Mesenteric fat pad (tissue), 1 donor: ENCODE measurements at regions not wholly inside any gene's neighbourhood (a gene's known extent, or its start where the extent isn't known, plus 50 kb on each side); places are given as distances from the start of the nearest gene placed in this dataset.

Experiments used
- DNase-seq: peaks from one replicate; pipeline ENCODE4 v3.0.0-alpha.2; 2020; ENCODE audit warnings: low spot score
- donor health status: DM: yes; HTN: yes; CAD: no.

- DNase-seq = no peak
These were observed 368.3 kb upstream of the OLFM3 start for GRCh38 chr1:102365071-102365470.

DNA sequence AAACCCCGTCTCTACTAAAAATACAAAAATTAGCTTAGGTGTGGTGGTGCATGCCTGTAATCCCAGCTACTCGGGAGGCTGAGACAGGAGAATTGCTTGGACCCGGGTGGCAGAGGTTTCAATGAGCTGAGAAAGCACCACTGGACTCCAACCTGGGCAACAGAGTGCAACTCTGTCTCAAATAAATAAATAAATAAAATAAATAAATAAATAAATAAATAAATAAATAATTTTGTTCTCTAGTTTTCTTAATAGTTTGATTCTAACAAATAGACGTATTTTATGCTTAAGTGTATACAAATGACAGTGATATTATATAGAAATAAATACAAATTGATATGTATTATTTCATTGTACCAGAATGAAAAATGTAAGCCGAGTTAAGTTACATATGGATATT is 339.9 kb upstream of the OLFM3 start:
- no peak for DNase-seq

GRCh38 chr1:102318104-102318806 is 321.5 kb upstream of the OLFM3 start:
- DNase-seq = no peak

- no peak for DNase-seq
These were observed 318.4 kb upstream of the OLFM3 start for GRCh38 chr1:102315096-102315495.

DNA sequence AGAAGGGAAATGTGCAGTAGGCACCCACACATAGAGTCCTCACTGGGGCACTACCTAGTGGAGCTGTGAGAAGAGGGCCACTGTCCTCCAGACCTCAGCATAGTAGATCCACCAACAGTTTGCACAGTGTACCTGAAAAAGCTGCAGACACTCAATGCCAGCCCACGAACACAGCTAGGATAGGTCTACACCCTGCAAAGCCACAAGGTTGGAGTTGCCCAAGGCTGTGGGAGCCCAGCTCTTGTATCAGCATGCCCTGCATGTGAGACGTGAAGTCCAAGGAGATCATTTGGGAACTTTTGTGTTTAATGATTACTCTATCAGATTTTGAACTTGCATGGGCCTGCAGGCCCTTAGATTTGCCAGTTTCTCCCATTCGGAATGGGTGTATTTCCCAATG is 299.4 kb upstream of the OLFM3 start:
- no peak for DNase-seq

GRCh38 chr1:102282955-102283354 is 286.2 kb upstream of the OLFM3 start:
- no peak for DNase-seq

- DNase-seq = no peak
These were observed 266.3 kb upstream of the OLFM3 start for GRCh38 chr1:102262994-102263393.

GRCh38 chr1:102252731-102253505 is 256.2 kb upstream of the OLFM3 start:
- DNase-seq = no peak

DNA sequence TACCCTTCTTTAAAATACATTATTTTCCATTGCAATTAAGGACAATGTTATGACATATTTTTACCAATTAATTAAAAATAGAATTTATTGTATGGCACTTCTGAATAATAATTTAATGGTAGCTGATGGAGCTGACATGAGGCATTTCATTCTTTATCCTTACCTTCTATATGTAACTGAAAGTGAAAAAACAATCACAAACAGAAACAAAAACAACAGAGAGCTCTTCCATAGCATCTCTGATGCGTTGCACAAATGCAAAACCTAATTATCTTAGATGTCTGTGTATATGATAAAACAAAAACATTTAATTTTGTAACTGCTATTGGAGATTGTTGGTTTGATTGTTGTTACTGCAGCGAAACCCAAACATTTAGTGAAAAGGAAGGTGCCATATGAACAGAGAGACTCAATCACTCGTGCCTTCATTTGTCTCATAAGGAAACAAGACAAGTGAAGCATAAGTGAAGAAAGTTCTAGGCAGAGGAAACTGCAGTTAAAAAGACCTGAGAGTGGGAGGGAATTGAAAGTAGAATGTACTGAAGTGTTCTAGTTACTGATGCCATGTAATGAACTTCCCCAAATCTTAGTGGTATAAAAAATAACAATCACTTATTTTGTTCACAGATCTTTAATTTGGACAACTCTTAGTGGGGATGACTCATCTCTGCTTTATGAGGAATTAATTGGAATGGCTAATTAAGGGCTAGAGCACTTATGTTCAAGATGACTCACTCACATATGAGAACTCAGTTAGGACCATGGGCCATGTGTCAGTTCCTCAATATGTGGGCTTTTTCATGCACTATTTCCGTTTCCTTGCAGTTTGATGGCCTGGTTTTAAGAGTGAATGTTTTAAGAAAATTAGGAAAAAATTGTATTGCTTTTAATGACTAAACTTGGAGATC is 245.0 kb upstream of the OLFM3 start:
- no peak for DNase-seq

DNA sequence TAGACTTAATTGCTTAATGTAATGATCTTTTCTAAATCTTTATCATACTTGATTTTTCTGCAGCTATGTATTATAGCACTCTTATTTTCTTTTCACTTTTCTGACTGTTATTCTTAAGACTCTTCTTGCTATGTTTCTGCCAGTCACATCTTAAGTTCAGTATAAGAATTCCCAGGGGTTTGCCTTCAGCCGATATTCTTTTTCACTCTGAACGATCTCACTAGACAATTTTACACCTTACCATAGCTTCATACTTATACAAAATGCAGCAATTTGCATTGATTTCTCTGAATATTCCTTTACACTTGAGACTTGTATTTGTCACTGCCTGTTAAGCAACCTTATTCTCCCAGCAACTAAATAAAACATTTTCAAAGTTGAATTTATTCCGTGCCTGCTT is 242.5 kb upstream of the OLFM3 start:
- DNase-seq = no peak

DNA sequence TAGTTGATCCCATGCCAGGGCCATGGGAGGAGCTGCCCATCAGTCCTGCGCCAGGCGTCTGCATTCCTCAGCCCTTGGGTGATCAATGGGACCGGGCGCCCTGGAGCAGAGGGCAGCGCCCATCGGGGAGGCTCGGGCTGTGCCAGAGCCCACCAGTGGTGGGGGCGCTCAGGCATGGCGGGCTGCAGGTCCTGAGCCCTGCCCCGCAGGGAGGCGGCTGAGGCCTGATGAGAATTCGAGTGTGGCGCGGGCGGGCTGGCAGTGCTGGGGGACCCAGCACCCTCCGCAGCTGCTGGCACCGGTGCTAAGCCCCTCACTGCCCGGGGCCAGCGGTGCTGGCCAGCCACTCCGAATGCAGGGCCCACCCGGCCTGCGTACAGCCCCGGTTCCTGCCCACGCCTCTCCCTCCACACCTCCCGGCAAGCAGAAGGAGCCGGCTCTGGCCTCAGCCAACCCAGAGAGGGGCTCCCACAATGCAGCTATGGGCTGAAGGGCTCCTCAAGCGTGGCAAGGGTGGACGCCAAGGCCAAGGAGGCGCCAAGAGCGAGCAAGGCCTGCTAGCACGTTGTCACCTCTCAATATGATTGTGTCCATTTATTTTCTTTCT is 238.1 kb upstream of the OLFM3 start:
- peak; percentile 73 for DNase-seq

- DNase-seq = no peak
These were observed 222.7 kb upstream of the OLFM3 start for GRCh38 chr1:102219463-102219862.

DNA sequence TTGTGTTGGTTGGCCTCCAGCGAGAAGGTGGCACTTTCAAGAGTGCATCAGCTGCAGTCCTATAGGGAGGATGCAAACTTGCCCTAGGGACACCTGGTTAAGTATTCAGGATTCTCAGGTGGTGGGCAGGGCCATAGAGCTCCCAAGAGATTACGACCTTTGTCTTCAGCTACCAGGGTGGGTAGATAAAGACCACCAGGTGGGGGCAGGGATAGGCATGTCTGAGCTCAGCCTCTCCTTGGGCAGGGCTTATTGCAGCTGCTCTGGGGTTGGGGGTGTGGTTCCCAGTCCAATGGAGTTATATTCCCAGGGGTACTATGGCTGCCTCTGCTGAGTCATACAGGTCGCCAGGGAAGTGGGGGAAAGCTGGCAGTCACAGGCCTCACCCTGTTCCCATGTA is 214.2 kb upstream of the OLFM3 start:
- peak; percentile 74 for DNase-seq

DNA sequence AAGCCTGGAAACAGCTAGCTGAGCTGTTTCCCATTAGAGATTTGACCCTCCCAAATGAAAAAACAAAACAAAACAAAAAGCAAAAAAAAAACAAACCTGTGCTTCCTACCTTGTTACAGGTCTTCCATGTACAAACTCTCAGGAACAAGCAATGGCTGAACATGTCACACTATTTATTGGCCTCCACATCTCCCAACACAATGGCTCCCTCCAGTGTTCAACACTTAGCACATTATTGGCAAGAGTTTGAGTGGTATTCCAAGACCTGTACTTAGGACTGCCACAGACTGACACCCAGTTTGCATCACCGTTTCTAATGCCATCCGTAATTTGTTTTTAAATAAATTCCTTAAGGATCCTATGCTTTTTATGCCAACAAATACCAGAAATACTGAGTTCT is 195.0 kb upstream of the OLFM3 start:
- no peak for DNase-seq

DNA sequence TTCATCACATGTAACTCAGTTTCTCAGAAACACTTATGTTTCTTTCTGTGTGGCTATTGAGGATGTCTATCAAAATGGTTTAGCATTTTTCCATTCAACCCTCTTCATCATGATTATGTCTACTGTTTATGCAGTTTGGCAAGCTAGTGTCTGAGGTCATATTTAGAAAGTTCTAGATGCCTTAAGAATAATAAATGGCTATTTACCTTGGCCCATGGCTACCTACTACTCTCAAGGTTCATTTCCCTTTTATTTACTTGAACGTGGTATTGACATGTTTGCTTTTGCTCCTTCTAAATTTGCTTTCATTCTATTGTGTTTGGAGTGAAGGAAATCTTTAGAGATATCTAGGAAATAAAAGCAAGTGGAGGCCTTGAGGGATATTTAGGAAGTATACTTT is 193.7 kb upstream of the OLFM3 start:
- DNase-seq = no peak

DNA sequence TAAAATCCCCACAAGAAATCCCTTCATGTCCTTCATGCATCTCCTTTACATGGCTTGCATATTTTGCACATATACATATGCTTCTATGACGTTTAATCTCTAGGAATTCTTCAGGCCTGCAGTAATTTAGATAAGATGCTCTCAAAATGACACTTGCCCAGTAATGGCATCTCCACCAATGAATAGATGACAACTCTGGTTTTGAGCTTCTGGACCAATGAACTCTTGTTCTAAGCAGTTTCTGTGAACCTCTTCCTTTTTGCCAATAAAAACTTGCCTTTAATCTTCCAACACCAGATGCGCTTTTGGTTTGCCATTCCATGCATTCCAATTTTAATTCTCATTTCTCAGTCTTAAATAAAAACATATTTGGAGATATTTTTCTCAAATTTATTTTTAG is 189.8 kb upstream of the OLFM3 start:
- DNase-seq = no peak

GRCh38 chr1:102185260-102185659 is 188.5 kb upstream of the OLFM3 start:
- no peak for DNase-seq

- DNase-seq = no peak
These were observed 187.8 kb upstream of the OLFM3 start for GRCh38 chr1:102184477-102184876.

DNA sequence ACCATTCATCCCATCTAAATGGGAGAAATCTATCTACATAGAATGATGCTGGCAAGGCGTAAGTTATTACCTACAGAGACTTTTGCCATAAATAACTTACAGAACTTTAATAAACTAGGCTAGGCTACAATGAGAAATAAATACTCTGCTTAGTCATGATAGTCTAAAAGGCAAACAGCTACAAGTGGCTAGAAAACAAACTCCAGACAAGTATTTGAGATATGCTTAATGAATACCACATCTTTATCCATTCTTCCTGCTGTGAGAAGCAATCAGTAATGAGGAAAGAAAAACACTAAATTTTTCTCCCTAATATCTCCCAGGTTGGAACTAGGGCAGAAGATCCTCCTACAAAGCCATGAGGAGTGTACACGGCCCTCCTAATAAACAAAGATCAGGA is 187.0 kb upstream of the OLFM3 start:
- DNase-seq = no peak

DNA sequence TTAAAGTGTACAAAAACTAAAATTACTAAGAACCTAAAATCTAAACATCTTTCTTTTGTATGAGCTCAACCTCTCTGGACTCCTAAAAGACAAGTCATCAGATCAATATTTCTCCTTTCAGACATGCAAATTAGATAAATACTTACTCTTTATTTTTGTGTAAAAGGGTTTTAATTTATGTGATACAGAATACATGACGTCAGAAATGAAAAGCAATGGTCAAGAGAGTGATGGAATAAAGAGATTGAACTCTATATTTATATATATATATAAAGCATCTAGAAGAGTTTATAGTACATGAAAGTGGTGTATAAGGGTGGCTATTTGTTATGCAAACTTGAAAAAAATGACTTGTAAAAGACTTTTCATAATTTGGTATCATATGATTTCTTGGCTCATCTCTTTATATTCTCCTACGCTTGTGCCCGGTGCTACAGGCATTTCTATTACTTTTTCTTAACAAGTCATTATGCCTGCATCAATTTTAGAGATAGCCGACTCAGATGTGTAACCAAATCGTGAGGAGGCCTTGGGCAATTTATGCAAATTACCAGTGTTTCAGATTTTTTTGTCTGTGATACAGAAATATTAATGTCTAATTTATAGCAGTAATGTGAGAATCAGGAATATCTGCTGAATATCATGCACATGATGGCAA is 186.0 kb upstream of the OLFM3 start:
- DNase-seq = no peak

DNA sequence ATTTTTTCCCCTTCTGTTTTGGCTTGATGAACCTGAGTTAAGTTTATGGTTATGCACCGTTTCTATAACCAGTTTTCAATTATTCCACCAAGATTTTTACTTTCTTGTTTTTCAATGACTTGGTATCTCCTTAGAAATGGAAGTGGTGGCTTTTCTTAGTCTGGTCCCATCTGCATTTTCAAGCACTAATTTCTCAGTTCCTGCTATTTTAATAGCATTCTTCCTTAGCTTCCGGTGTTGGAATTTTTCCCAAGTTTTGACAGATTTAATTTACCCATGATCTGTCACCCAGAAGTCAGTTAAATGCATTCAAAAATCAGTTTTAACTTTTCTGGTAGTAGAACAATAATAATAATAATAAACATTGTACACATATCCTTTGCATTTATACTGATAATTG is 184.6 kb upstream of the OLFM3 start:
- DNase-seq = no peak
